ENCODE measurements at regions not wholly inside any gene's neighbourhood (a gene's known extent, or its start where the extent isn't known, plus 50 kb on each side); places are given as distances from the start of the nearest gene placed in this dataset.
"Not testable (repeated sequence)": the region's sequence is repeated elsewhere in the genome, so short reads cannot be mapped to it uniquely, and the experiment has no call there.

DNA sequence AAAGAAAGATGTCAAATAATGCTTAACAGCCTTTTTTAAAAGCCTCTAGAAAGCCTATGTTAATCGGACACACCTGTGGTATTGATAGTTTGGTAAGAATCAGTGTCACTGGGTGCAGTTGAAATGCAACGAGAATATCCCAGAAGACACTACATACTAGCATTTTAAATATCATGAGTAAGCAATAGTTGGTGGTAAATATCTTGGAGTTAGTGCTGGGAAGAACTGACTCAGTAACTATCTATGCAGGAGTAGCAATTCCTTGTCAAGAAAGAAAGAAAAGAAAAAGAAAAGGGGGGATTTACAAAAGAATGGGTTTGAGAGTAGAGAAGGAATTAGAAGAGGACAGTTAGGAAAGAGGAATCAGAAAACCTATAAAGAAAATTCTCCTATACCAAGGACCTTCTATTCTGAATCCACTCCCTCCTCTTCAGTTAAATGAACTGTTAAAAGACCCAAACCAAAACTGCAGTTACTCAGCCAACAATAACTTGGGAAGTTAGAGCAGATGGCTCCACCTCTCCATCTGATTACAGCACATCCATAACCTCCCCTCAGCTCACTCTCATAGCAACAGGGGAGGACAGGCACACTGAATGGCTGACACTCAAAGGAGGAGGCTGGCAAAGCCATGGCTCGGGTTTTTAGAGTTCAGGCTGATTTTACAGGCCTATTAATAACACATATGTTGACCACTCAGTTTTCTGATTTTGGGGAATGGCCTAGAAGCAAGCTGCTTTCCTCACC lies 207.6 kb upstream of the MDFIC2 start:
- no peak for DNase-seq (ENCODE audit: low spot score in 2 of 2)
- FAIRE-seq: no peak

DNA sequence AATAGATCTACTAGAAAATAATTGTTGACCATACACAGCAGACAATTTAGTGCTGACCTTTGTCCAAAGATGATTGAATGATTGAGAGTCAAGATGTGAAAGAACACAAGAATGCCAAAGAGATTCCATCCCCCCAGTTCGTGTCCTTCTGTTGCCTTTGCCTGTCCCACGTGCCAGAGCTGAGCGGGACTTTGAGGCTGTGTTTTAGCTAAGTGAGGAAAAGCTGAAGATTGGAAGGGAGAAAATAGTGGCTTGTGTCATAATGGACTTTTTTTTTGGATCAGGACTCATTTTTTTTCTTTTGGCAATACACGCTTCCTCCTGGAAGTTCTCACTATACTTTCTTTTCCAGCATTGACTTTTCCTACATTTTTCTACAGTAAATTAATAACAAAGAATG lies 206.6 kb upstream of the MDFIC2 start:
- DNase-seq (ENCODE audit: low spot score in 2 of 2): no peak
- FAIRE-seq: no peak

DNA sequence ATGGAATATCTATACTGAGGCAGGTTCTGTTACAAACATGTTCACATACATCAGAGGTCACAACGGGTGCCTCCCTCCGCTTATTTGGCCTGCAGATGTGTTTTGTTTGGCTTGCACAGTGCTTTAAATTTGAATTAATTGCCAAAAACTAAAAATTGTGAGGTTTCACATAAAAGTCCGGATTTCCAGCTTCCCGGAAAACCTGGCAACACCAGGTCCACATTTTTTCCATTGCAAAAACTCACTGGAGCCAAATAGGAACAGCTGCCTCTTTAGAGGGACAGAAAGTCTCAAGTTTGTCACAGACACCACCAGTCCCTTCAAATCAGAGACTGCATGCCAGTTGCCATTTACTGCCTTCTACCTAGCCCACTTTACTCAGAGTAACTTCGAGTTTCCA lies 205.9 kb upstream of the MDFIC2 start:
- FAIRE-seq (no peak), DNase-seq (ENCODE audit: low spot score in 2 of 2) (no peak)

DNA sequence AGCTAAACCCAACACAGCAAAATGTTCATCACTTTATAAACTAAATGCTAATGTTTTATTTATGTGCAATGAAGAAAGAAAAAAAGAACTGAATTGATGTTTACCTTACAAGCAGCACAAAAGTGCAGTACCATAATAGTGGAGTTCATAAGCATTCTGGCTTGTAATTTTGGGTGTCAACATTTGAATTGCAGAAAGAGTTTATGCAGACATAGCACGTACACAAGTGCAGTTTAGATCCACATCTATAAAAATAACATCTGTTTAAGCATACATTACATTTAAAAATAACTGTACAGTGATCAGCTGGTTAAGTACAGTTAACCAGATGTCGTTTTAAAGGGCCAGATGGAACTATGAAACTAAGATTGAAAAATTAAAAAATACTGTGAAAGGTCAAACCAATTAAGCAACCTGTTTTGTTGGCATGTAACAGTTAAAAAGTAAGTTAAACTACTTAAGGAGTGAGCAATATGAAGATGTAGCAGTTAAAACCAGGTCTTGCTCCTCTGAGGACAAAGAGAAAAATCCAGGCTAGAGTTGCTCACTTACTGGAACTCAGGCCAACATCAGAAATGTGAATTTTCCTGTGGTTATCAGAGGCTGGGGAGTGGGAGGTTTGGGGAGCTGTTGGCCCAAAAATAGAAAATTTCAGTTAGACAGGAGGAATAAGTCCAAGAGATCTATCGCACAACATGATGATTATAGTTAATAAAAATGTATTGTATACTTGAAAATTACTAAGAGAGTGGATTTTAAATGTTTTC lies 204.9 kb upstream of the MDFIC2 start:
- FAIRE-seq: no peak
- DNase-seq (ENCODE audit: low spot score in 2 of 2): no peak

DNA sequence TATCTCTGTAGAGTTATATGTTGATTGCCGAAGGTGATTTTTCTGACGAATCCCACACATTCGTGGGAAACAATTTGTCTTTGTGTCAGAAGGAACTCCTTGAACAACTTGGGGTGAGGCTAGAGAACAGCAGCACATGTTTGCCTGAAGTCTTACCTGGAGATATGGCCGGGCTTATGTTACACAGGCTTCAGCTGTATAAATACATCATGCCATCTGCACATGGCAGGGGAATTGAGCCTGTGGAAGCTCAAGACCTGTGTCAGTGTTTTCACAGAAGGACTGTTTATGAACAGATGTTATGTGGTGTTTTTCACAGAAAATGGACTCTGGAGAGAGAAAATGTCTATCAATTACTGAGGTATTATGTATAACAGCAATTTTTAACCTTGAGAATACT lies 203.6 kb upstream of the MDFIC2 start:
- DNase-seq (ENCODE audit: low spot score in 2 of 2) (no peak), FAIRE-seq (no peak)

DNA sequence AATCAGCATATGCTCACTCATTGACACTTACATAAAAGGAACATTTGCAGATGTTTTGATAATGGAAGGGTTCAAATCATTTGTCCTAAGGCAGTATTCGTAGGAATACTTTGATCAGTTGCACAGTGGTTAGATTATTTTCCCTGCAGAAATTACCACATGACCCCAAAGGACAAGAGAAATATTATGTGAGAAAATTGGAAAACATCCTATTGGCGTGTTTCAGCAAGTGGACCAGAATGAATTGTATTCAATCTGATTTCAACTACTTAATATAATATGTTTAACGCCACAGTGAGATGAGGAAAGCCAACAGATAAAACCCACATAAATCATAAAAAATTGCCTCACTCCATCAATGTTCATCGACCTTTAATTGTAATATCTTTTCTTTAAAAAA lies 195.0 kb upstream of the MDFIC2 start:
- DNase-seq (ENCODE audit: low spot score in 2 of 2) (no peak), FAIRE-seq (no peak)

DNA sequence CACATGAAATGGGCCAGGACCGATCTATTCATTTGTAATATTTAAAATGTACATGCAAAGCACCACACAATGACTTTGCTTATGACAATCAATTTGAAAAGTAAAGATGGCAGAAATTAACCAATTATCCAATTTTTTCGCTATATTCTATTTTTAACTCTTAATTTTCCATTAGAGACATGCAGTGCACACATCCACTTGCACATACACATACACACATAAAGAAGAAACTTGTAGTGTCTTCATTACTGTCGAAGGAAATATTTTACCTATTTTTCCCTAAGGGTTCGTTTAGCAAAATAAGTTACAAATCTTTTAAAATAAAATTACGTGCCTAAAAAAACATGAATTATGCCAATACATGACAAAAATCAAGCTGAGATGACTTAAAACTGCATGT lies 194.3 kb upstream of the MDFIC2 start:
- no peak for DNase-seq (ENCODE audit: low spot score in 2 of 2)
- no peak for FAIRE-seq

DNA sequence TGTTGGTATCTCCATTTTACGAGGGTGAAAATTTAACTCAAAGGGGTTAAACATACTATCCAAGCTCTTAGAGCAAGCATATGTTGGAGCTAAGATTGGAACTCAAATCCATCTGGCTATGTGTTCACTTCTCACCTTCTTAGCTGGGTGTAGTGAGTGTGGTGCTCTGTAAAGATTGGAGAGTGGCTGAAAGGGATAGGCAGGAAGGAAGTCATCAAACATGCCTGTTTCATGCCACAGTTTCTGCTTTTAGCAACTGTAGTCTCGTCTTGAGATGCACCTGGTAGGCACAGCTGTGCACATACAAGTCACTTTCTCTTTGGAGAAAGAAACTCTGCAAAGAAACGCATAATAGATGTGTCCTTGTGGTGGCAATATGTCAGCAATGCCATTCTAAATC lies 189.1 kb upstream of the MDFIC2 start:
- FAIRE-seq (no peak), DNase-seq (ENCODE audit: low spot score in 2 of 2) (no peak)

DNA sequence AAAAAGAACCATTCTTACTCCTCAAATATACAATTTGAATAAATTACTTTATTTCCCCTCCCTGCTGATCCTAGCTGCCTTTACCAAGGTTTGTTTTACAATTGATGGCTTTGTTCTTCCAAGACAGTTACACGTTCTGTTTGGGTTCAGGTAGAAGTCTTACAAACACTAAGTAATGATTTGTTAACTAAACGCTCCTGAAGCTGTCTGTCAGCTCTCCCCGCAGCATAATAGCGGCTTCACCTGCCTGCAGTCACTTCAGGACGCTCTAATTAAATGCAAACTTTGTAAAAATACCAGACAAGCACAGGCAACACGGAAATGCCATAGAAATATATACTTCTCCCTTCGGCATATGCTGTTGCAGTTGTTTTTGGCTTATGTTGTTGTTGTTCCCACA lies 176.4 kb upstream of the MDFIC2 start:
- no peak for FAIRE-seq
- no peak for DNase-seq (ENCODE audit: low spot score in 2 of 2)

DNA sequence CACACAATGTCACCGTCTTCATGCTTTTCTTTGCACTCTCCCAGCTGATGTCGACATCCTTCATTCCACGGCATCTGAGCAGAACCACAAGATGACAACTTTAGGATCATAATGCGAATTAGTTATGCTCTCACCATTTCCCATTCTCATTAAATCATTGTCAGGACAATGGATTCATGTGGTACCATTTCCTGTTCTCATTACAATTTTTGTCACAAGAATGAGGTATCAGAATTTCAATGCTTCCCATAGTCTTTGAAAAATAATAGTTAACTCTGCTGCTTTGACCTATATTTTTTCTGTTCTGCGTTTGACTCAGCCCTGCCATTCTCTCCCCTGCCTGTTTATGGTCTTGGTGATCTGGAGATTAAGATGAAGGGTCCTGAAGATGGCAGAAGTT lies 175.7 kb upstream of the MDFIC2 start:
- FAIRE-seq (no peak), DNase-seq (ENCODE audit: low spot score in 2 of 2) (no peak)

DNA sequence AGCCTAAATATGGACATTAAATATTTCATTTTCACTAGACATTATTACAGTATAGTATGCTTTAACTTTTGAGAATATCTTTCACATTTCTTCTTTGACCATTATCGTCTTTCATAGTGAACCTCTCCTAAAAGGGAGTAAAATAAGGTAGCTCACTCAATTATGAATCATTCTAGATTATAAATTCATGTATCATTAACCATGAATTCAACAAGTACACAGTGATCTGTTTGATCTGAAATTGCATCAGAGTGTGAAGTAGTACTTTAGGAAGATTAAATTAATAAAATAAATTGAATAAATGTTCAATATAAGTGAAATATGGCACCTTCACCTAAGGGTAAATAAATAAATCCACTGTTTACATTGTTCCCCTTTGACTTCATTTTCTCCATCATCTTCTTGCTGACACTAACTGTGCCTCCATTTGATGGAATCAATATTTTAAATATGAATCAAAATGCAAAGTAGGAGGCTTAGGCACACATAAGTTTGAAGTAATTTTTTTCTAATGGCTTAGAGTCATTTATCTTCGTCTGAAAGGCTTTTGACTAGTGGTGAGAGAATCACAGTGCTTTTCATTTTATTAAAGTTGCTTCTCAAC lies 174.1 kb upstream of the MDFIC2 start:
- FAIRE-seq (no peak), DNase-seq (ENCODE audit: low spot score in 2 of 2) (no peak)

DNA sequence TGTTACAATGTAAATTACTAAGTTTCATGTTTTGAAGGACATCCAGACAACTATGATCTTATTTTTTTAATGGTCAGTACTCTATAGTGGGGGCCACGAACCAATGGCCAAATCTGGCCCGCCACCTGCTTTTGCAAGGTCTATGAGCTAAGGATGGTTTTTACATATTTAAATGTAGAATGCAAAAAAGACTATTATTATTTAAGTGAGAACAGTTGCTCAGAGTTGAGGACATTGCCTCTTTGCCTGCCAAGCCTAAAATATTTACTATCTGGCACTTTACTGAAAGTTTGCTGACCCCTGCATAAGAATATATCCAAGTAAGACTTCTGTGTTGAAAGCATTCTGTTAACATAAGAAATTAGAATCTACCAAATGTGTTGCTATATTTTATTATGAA lies 163.7 kb upstream of the MDFIC2 start:
- FAIRE-seq (no peak), DNase-seq (ENCODE audit: low spot score in 2 of 2) (no peak)

DNA sequence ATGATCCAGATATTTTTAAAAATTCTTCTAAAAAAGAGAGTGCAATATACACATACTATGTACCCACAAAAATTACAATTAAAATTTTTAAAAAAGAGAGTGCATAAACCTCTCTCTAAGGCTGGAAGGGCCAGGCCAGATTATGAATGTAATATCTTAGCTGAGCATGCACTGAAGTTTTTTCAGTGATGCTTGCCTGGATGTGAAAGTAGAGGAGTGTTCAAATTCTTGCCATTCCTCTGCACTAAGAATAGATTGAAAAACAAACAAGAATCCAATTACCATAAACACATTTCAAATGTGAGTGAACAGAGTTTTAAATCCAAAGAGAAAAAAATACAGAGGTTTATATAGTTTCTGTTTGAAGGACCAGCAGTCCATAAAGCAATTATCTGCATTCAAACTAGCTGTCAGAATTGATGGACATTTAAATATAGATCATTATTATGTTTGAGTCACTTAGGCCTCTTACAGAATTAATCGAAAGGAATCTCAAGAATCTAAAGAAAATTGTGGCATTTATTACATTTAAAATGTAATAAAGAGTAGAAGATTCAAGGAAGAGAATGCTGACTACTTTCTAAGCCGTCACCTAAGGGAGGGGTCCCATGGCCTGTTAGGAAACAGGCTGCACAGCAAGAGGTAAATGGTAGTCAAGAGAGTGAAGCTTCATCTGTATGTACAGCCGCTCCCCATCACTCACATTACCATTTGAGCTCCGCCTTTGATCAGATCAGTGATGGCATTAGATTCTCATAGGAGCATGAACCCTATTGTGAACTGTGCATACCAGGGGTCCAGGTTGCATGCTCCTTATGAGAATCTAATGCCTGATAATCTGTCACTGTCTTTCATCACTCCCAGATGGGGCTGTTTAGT lies 159.3 kb upstream of the MDFIC2 start:
- FAIRE-seq (no peak), DNase-seq (ENCODE audit: low spot score in 2 of 2) (no peak)

DNA sequence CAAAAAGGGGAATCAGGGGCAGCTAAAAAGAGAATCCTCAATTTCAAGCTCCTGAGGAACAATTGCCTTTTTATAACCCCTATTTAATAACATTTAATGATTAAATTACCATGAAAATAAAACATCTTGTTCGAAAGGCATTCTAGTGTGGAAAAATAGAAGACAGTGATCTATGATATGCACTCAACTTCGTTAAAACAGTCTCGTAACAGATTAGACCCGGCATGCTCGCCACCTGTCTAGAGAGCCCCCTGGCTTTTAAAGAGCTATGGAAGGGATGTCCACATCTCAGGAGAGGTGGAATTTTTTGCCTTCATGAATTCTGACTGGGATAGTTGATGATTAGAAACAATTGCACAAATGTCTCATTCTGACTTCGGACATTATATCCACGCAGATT lies 153.7 kb upstream of the MDFIC2 start:
- no peak for FAIRE-seq
- no peak for DNase-seq (ENCODE audit: low spot score in 2 of 2)

DNA sequence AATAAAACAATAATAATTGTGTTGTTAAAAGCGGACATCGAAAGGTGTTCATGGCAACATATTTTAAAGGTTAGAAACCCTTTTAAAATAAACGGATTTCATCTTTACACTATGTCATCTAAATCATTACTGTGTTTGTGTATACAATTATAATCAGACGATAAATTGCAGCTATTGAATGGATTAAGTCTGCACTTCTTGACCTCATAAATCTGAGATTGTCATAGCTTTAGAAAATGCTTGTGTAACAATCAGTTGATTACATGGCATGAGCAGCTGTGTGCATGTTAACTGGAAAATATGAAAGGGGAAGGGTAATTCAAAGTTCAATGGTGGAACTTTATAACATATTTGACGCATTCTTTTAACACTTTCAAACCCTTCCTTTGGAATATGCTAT lies 152.4 kb upstream of the MDFIC2 start:
- no peak for DNase-seq (ENCODE audit: low spot score in 2 of 2)
- FAIRE-seq: no peak

DNA sequence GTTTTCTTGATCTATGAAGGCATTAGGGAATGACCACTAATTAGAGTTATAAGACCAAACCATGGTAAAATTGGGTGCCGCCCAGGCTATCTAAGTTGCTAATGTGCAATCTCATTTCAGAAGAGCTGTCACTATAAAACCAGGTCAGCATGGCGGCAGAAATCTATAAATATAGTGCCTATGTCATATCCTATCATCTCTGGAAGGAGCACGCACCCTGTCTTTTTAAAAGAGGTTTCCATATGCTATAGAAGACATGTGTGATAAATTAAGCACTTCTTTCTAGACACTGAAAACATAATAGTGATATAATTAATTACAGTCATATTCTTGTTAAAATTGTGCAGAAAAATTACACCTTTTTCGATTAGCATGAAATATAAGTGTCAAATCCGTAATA lies 152.0 kb upstream of the MDFIC2 start:
- FAIRE-seq: no peak
- DNase-seq (ENCODE audit: low spot score in 2 of 2): no peak

DNA sequence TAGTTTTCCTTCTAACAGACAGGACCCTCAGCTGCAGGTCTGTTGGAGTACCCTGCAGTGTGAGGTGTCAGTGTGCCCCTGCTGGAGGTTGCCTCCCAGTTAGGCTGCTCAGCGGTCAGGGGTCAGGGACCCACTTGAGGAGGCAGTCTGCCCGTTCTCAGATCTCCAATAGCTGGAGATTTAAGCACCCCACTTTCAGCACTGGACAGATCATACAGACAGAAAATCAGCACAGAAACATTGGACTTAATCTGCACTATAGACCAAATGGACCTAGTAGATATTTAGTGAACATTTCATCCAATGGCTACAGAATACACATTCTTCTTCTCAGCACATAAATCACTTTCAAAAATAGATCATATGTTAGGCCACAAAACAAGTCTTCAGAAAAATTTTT lies 137.8 kb upstream of the MDFIC2 start:
- DNase-seq (ENCODE audit: low spot score in 2 of 2); FAIRE-seq: not testable (repeated sequence)

DNA sequence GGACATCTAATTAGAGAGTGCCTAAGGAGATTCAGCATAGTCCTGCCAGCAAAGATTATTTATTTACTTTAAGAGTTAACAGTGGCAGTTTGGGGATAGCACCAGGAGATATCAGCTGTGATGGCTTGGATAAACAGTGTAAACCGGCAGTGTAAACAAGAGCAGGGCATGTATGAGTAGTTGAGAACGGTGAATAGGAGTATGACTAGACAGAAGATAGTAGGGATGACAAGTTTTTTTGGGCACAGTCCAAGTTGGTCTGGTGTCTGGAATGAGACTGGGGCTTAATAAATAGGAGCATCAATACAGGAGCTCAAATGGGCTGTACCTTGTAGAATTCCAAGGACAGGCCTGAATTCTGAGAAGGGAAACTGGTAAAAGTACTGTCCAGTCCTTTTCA lies 123.0 kb upstream of the MDFIC2 start:
- not testable (repeated sequence) for FAIRE-seq; DNase-seq (ENCODE audit: low spot score in 2 of 2)

DNA sequence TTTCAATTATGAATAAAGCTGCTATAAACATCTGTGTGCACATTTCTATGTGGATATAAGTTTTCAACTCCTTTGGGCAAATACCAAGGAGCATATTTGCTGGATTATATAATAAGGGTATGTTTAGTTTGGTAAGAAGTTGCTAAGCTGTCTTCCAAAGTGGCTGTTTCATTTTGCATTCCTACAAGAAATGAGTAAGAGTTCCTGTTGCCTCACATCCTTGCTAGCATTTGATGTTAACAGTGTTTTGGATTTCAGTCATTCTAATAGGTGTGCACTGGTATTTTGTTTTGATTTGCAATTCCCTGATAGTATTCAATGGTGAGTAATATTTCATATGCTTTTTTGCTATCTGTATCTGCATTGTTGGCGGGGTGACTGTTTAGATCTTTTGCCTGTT lies 120.7 kb upstream of the MDFIC2 start:
- FAIRE-seq (no peak), DNase-seq (ENCODE audit: low spot score in 2 of 2) (no peak)

DNA sequence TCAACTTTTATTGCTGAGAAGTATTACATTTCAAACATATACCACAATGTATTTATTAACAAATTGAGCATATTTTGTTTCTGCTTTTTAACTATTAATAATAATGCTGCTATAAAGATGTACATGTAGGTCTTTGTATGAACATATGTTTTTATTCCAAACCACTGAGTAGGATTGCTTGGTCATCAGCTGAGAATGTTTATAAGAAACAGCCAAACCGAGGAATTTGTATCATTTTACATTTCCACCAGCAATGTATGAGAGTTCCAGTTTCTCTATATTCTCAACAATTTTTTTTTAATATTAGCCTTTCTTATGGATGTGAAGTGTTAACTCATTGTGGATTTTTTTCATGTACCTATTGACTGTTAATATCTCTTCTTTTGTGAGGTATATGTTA lies 119.5 kb upstream of the MDFIC2 start:
- FAIRE-seq (no peak), DNase-seq (ENCODE audit: low spot score in 2 of 2) (no peak)

DNA sequence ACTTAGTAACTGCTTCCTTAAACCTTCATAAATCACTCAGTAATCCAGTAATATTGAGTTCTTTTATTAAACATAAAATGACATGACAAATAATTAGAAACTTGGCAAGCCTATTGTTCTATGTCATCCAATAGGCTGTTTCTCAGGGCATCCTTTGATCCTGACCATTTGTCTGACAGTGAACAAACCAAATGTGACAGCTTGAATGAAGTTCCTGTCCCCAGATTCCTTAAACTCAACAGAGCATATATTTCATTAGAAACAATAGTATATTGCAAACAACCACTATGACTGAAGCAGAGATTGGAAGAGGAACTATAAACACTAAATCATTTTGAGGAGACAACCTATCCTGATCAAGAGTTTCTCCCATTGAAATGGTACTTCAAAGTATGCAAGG lies 113.6 kb upstream of the MDFIC2 start:
- DNase-seq (ENCODE audit: low spot score in 2 of 2) (no peak), FAIRE-seq (no peak)

Data from frontal cortex (tissue), 3 donors.